ENCODE measurements at regions not wholly inside any gene's neighbourhood (a gene's known extent, or its start where the extent isn't known, plus 50 kb on each side); places are given as distances from the start of the nearest gene placed in this dataset.

- no peak for TF ChIP-seq SP1 (IDR thresholded peaks at IDR 0.05; ENCODE audit: low read depth, low read length)
- TF ChIP-seq EP300 (IDR thresholded peaks at IDR 0.05; ENCODE audit: borderline replicate concordance in 1 of 2, control insufficient read depth in 1 of 2, low read depth in 2 of 2, low read length in 2 of 2) = no peak
- no peak for TF ChIP-seq STAT1 (conservative IDR thresholded peaks at IDR 0.05)
- TF ChIP-seq POLR2A (IDR thresholded peaks at IDR 0.05; ENCODE audit: low read depth, low read length) = no peak
- no peak for TF ChIP-seq USF2 (IDR thresholded peaks at IDR 0.05; ENCODE audit: borderline replicate concordance, low read depth, low read length)
- TF ChIP-seq EZH2 (IDR thresholded peaks at IDR 0.05; ENCODE audit: borderline replicate concordance, control insufficient read depth, low read depth, low read length) = no peak
Observed at GRCh38 chr3:34780294-34780693, 859.0 kb upstream of the ARPP21 start.
